ENCODE measurements at regions not wholly inside any gene's neighbourhood (a gene's known extent, or its start where the extent isn't known, plus 50 kb on each side); places are given as distances from the start of the nearest gene placed in this dataset.

DNA sequence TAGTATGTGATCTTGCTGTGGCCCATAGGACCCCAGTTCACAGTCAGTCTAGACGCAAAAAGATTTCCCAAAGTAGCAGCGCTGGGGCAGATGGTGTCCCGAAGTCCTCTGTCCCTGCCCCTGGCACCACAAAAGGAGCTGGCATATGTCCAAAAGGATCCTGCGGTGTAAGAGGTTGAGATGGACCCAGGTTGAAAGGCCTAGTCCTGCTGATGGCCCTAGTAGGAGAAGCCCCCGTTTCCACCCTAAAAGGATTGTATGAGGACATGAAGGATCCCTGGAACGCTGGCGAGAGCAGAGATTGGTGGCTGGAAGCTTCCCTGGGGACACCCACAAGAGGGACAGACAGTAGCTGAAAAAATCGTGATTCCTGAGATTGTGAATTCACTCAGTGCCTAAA lies 58.0 kb upstream of the DCAF8L1 start:
- DNase-seq: no peak
- Histone ChIP-seq H3K27me3 (ENCODE audit: low read depth) (no peaks in the 10 kb centered on the region), H3K4me1 (no peaks in the 10 kb centered on the region), H3K36me3 (no peaks in the 10 kb centered on the region), H3K9me3 (no peaks in the 10 kb centered on the region), H3K27ac (no peak overlapping the region), H3K4me3 (no peak overlapping the region)
- no peak for ATAC-seq
- TF ChIP-seq, protein P1, sequence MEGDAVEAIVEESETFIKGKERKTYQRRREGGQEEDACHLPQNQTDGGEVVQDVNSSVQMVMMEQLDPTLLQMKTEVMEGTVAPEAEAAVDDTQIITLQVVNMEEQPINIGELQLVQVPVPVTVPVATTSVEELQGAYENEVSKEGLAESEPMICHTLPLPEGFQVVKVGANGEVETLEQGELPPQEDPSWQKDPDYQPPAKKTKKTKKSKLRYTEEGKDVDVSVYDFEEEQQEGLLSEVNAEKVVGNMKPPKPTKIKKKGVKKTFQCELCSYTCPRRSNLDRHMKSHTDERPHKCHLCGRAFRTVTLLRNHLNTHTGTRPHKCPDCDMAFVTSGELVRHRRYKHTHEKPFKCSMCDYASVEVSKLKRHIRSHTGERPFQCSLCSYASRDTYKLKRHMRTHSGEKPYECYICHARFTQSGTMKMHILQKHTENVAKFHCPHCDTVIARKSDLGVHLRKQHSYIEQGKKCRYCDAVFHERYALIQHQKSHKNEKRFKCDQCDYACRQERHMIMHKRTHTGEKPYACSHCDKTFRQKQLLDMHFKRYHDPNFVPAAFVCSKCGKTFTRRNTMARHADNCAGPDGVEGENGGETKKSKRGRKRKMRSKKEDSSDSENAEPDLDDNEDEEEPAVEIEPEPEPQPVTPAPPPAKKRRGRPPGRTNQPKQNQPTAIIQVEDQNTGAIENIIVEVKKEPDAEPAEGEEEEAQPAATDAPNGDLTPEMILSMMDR (IDR thresholded peaks at IDR 0.05): no peak
- intact Hi-C loops (cut with DNase I): no loop called here
